HCT116 (cell line): ENCODE measurements at regions not wholly inside any gene's neighbourhood (a gene's known extent, or its start where the extent isn't known, plus 50 kb on each side); places are given as distances from the start of the nearest gene placed in this dataset.

Experiments used
- CTCF ChIP-seq, 3 experiments: fragments of 200-600 bp in 1 of 3; sonication (generic) in 1 of 3; IDR thresholded peaks in 2 of 3; conservative IDR thresholded peaks in 1 of 3; 2 replicates each; pipeline ENCODE4 v1.5.1; 2012 to 2017; ENCODE audit warnings: low read depth in 2 of 3, low read length in 2 of 3, antibody characterized with exemption in 1 of 3, borderline replicate concordance in 1 of 3, control low read depth in 1 of 3, mild to moderate bottlenecking in 1 of 3, mixed read lengths in 1 of 3, mixed run types in 1 of 3, moderate library complexity in 1 of 3; ENCODE audit not compliant: insufficient read depth in 1 of 3
- EZH2phosphoT487 ChIP-seq: fragments of 200-600 bp; IDR thresholded peaks from 2 replicates; pipeline ENCODE4 v1.6.1; 2018; ENCODE audit warnings: antibody characterized with exemption, borderline replicate concordance
- POLR2A ChIP-seq: IDR thresholded peaks from 2 replicates; pipeline ENCODE4 v1.7.0; 2011; ENCODE audit warnings: borderline replicate concordance; ENCODE audit not compliant: insufficient read depth, insufficient read length; ENCODE audit errors: extremely low read depth
- RAD21 ChIP-seq: IDR thresholded peaks from 2 replicates; pipeline ENCODE4 v1.6.1; 2012; ENCODE audit warnings: low read depth, mild to moderate bottlenecking
- SRF ChIP-seq: IDR thresholded peaks from 2 replicates; pipeline ENCODE4 v1.6.1; 2012; ENCODE audit warnings: low read depth
- ZFX ChIP-seq: fragments of 450-650 bp; IDR thresholded peaks from 2 replicates; pipeline ENCODE4 v1.6.1; 2017
- ZNF274 ChIP-seq: fragments of 200-500 bp; sonication (Bioruptor generic); IDR thresholded peaks from 2 replicates; pipeline ENCODE4 v1.6.1; 2014; ENCODE audit warnings: mild to moderate bottlenecking, low read depth, low read length, inconsistent platforms

- TF ChIP-seq POLR2A, result no peak
- no peak for TF ChIP-seq CTCF (IDR thresholded peaks at IDR 0.05 in 2 of 3, conservative IDR thresholded peaks at IDR 0.05 in 1 of 3; ENCODE audit: borderline replicate concordance in 1 of 3, insufficient read depth in 1 of 3, low read depth in 2 of 3, low read length in 2 of 3)
- TF ChIP-seq SRF, result no peak
- no peak for TF ChIP-seq ZNF274
- TF ChIP-seq RAD21, result no peak
- no peak for TF ChIP-seq ZFX
- no peak for TF ChIP-seq EZH2phosphoT487
Measured at GRCh38 chr4:84432713-84433112, 66.4 kb downstream of the NKX6-1 start.
